Esophagus muscularis mucosa (tissue), 4 donors: ENCODE measurements at regions not wholly inside any gene's neighbourhood (a gene's known extent, or its start where the extent isn't known, plus 50 kb on each side); places are given as distances from the start of the nearest gene placed in this dataset.

ENCODE experiments used
- CTCF ChIP-seq, 3 experiments: fragments of 200-600 bp in 2 of 3; fragments of 450-650 bp in 1 of 3; sonication (generic) in 2 of 3; IDR thresholded peaks; one replicate each; pipeline ENCODE4 v1.5.1; 2017 to 2019; ENCODE audit warnings: antibody characterized with exemption in 3 of 3, mild to moderate bottlenecking in 2 of 3, moderate library complexity in 1 of 3
- EP300 ChIP-seq: sonication (generic); formaldehyde crosslinking; IDR thresholded peaks from one replicate; pipeline ENCODE4 v1.6.1; 2017; ENCODE audit warnings: antibody characterized with exemption
- POLR2AphosphoS5 ChIP-seq, 2 donors: sonication (generic); formaldehyde crosslinking; IDR thresholded peaks; one replicate each; pipeline ENCODE4 v1.6.1; 2017; ENCODE audit warnings: antibody characterized with exemption in 2 of 2

DNA sequence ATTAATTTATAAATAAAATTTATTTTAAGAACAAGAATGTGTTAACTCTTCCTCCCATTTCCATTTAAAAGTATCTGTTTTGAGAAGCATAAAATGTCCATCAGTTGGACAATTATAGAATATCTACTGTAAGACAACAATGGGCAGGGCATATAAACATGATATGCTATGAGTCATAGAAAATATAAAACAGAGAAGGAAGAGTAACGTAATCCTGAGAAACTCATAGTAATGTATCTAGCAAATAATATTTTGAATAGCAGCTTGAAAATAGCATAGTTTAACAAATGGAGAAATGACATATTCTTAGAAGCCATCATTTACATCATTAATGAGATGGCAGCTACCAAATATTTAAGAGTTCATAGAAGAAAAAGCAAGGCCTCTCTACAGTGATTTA lies 820.3 kb upstream of the PCDH10 start:
- no peak for TF ChIP-seq CTCF (IDR thresholded peaks at IDR 0.05)
- no peak for TF ChIP-seq POLR2AphosphoS5 (IDR thresholded peaks at IDR 0.05)
- TF ChIP-seq EP300 = no peak
